H9 (cell line): ENCODE measurements at regions not wholly inside any gene's neighbourhood (a gene's known extent, or its start where the extent isn't known, plus 50 kb on each side); places are given as distances from the start of the nearest gene placed in this dataset.

ENCODE experiments used
- DNase-seq: peaks from one replicate; pipeline ENCODE4 v3.0.0-alpha.2; 2017
- H2AFZ ChIP-seq: one replicate; pipeline ENCODE4 v1.6.1; 2013; ENCODE audit warnings: mild to moderate bottlenecking, low read length, control low read depth, moderate library complexity
- H2AK5ac ChIP-seq: 2 replicates; pipeline ENCODE4 v1.6.1; 2013; ENCODE audit warnings: low read length, control low read depth, mixed read lengths; ENCODE audit not compliant: insufficient read length
- H2BK120ac ChIP-seq: one replicate; pipeline ENCODE4 v1.6.1; 2013; ENCODE audit warnings: low read depth, mild to moderate bottlenecking, low read length, control low read depth, inconsistent platforms; ENCODE audit not compliant: poor library complexity, severe bottlenecking
- H2BK12ac ChIP-seq: 2 replicates; pipeline ENCODE4 v1.6.1; 2013; ENCODE audit warnings: low read length, control low read depth, mixed read lengths, low read depth; ENCODE audit not compliant: insufficient read length
- H2BK15ac ChIP-seq: 2 replicates; pipeline ENCODE4 v1.6.1; 2013; ENCODE audit warnings: low read depth, low read length, control low read depth
- H2BK20ac ChIP-seq: one replicate; pipeline ENCODE4 v1.6.1; 2013; ENCODE audit warnings: low read depth, mild to moderate bottlenecking, low read length, control low read depth, inconsistent platforms; ENCODE audit not compliant: poor library complexity, severe bottlenecking
- H2BK5ac ChIP-seq: 2 replicates; pipeline ENCODE4 v1.6.1; 2013; ENCODE audit warnings: low read length, control low read depth, mixed read lengths; ENCODE audit not compliant: insufficient read length
- H3K14ac ChIP-seq: 2 replicates; pipeline ENCODE4 v1.6.1; 2013; ENCODE audit warnings: low read length, control low read depth; ENCODE audit not compliant: insufficient read depth
- H3K18ac ChIP-seq: 2 replicates; pipeline ENCODE4 v1.6.1; 2013; ENCODE audit warnings: low read depth, mild to moderate bottlenecking, mixed read lengths, low read length, control low read depth; ENCODE audit not compliant: insufficient read length
- H3K23ac ChIP-seq: 2 replicates; pipeline ENCODE4 v1.6.1; 2013; ENCODE audit warnings: low read length, control low read depth, mixed read lengths, low read depth; ENCODE audit not compliant: insufficient read length
- H3K23me2 ChIP-seq: 2 replicates; pipeline ENCODE4 v1.6.1; 2013; ENCODE audit warnings: low read depth, mild to moderate bottlenecking, mixed read lengths, low read length, control low read depth; ENCODE audit not compliant: insufficient read length, poor library complexity, severe bottlenecking
- H3K27ac ChIP-seq: 2 replicates; pipeline ENCODE4 v1.5.1; 2013; ENCODE audit warnings: low read length, control low read depth, mixed read lengths, low read depth; ENCODE audit not compliant: insufficient read length
- H3K27me3 ChIP-seq: 2 replicates; pipeline ENCODE4 v1.6.1; 2013; ENCODE audit warnings: low read length, control low read depth, inconsistent platforms; ENCODE audit not compliant: insufficient read depth
- H3K4ac ChIP-seq: 2 replicates; pipeline ENCODE4 v1.6.1; 2013; ENCODE audit warnings: low read depth, mild to moderate bottlenecking, control low read depth, inconsistent platforms, low read length, moderate library complexity
- H3K4me1 ChIP-seq: 2 replicates; pipeline ENCODE4 v1.6.1; 2013; ENCODE audit warnings: low read length, control low read depth, inconsistent platforms; ENCODE audit not compliant: insufficient read depth
- H3K4me2 ChIP-seq: 2 replicates; pipeline ENCODE4 v1.6.1; 2013; ENCODE audit warnings: low read length, control low read depth, mixed read lengths; ENCODE audit not compliant: insufficient read length, insufficient read depth
- H3K56ac ChIP-seq: 2 replicates; pipeline ENCODE4 v1.6.1; 2013; ENCODE audit warnings: low read depth, mild to moderate bottlenecking, mixed read lengths, low read length, control low read depth; ENCODE audit not compliant: insufficient read length
- H3K79me1 ChIP-seq: 2 replicates; pipeline ENCODE4 v1.6.1; 2013; ENCODE audit warnings: low read depth, mild to moderate bottlenecking, moderate library complexity, low read length, control low read depth, inconsistent platforms; ENCODE audit not compliant: insufficient read depth, poor library complexity, severe bottlenecking
- H3K79me2 ChIP-seq: 2 replicates; pipeline ENCODE4 v1.6.1; 2013; ENCODE audit warnings: low read length, control low read depth, inconsistent platforms; ENCODE audit not compliant: insufficient read depth
- H3K9ac ChIP-seq: 2 replicates; pipeline ENCODE4 v1.6.1; 2013; ENCODE audit warnings: low read length, control low read depth, mixed read lengths; ENCODE audit not compliant: insufficient read length; ENCODE audit errors: extremely low read depth
- H3K9me3 ChIP-seq: one replicate; pipeline ENCODE4 v1.6.1; 2013; ENCODE audit warnings: low read depth, low read length, inconsistent platforms; ENCODE audit not compliant: control insufficient read depth
- H3T11ph ChIP-seq: one replicate; pipeline ENCODE4 v1.6.1; 2013; ENCODE audit warnings: mild to moderate bottlenecking, low read length, control low read depth, inconsistent platforms
- H4K20me1 ChIP-seq: one replicate; pipeline ENCODE4 v1.6.1; 2013; ENCODE audit not compliant: control insufficient read depth, insufficient read length, insufficient read depth
- H4K5ac ChIP-seq: 2 replicates; pipeline ENCODE4 v1.6.1; 2013; ENCODE audit warnings: low read depth, mild to moderate bottlenecking, mixed read lengths, low read length, control low read depth; ENCODE audit not compliant: insufficient read length
- H4K8ac ChIP-seq: replicated peaks from 2 replicates; pipeline ENCODE4 v1.6.1; 2013; ENCODE audit warnings: low read length, control low read depth, mixed read lengths, low read depth; ENCODE audit not compliant: insufficient read length
- H4K91ac ChIP-seq: 2 replicates; pipeline ENCODE4 v1.6.1; 2013; ENCODE audit warnings: low read depth, mild to moderate bottlenecking, moderate library complexity, mixed read lengths, low read length, control low read depth; ENCODE audit not compliant: insufficient read length
- H3K27ac Mint-ChIP-seq, 3 experiments: 2 replicates in 2 of 3; 3 replicates in 1 of 3; pipeline ENCODE4 v1.8.0; 2020 to 2021; ENCODE audit warnings: mixed read lengths in 3 of 3, mild to moderate bottlenecking in 1 of 3, moderate library complexity in 1 of 3
- H3K27me3 Mint-ChIP-seq: 2 replicates; pipeline ENCODE4 v1.8.0; 2021; ENCODE audit warnings: low read depth, mild to moderate bottlenecking, moderate library complexity, mixed read lengths
- H3K36me3 Mint-ChIP-seq, 3 experiments: 2 replicates in 2 of 3; 3 replicates in 1 of 3; pipeline ENCODE4 v1.8.0; 2020 to 2021; ENCODE audit warnings: low read depth in 3 of 3, mixed read lengths in 3 of 3; ENCODE audit not compliant: insufficient read depth in 1 of 3
- H3K4me1 Mint-ChIP-seq, 2 experiments: 2 replicates each; pipeline ENCODE4 v1.8.0; 2020; ENCODE audit warnings: mixed read lengths in 2 of 2
- H3K4me3 Mint-ChIP-seq, 2 experiments: 2 replicates in 1 of 2; 3 replicates in 1 of 2; pipeline ENCODE4 v1.8.0; 2020 to 2021; ENCODE audit warnings: mild to moderate bottlenecking in 2 of 2, mixed read lengths in 2 of 2, moderate library complexity in 1 of 2
- H3K9me3 Mint-ChIP-seq, 2 experiments: 2 replicates in 1 of 2; 3 replicates in 1 of 2; pipeline ENCODE4 v1.8.0; 2020; ENCODE audit warnings: mild to moderate bottlenecking in 2 of 2, mixed read lengths in 2 of 2, moderate library complexity in 1 of 2
- WGBS: extraction: QIAGEN DNeasy Blood & Tissue Kit; methylation state at CpG from one replicate; pipeline ENCODE4 v1.1.7; 2013; ENCODE audit warnings: missing lambda C conversion rate, low lambda C conversion rate, mixed read lengths; ENCODE audit not compliant: insufficient read length; ENCODE audit errors: extremely low coverage; 5-methylcytosine and 5-hydroxymethylcytosine counted together
- TF ChIP-seq, protein P1 (sequence below): fragments of 200-600 bp; sonication (generic); conservative IDR thresholded peaks from 3 replicates; pipeline ENCODE4 v1.8.0; 2021; ENCODE audit warnings: antibody characterized with exemption, mild to moderate bottlenecking

DNA sequence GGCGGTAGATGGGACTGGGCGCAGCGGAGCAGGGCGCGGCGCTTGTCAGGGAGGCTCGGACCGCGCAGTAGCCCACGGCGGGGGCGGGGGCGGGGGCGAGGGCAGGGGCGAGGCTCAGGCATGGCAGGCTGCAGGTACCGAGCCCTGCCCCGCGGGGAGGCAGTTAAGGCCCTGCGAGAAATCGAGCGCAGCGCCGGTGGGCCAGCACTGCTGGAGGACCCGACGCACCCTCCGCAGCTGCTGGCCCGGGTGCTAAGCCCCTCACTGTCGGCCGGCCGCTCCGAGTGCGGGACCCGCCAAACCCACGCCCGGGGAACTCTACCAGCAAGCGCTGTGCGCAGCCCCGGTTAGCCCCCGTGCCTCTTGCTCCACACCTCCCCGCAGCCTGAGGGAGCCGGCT, 90.2 kb upstream of the RPL38 start:
- Histone ChIP-seq H3K4ac (no peak overlapping the region), H2BK15ac (no peak overlapping the region), H3K23ac (no peak overlapping the region), H3T11ph (no peak overlapping the region), H3K79me2 (no peaks in the 10 kb centered on the region), H4K8ac (no peak overlapping the region), H2BK120ac (no peak overlapping the region), H3K18ac (no peak overlapping the region), H3K4me2 (no peak overlapping the region), H3K56ac (no peak overlapping the region), H4K20me1 (no peaks in the 10 kb centered on the region), H3K9ac (no peak overlapping the region), H2BK12ac (no peak overlapping the region), H3K27me3 (no peaks in the 10 kb centered on the region), H2BK20ac (no peak overlapping the region), H2AK5ac (no peak overlapping the region), H3K23me2 (no peaks in the 10 kb centered on the region), H3K9me3 (no peaks in the 10 kb centered on the region), H3K79me1 (no peaks in the 10 kb centered on the region), H3K27ac (no peak overlapping the region), H3K14ac (no peak overlapping the region), H2BK5ac (no peak overlapping the region), H4K91ac (no peak overlapping the region), H3K4me1 (peaks cover 4% of the 10 kb centered on the region; the same call in 1 of the 2 replicates), H4K5ac (no peak overlapping the region), H2AFZ (no peak overlapping the region)
- no CpG with 5 or more reads among the region's 41 CpGs for WGBS
- Mint-ChIP-seq H3K4me1 (peaks cover 46 to 63% of the 10 kb centered on the region in 2 experiments), H3K9me3 (peaks cover 0 to 3% of the 10 kb centered on the region in 2 experiments; a peak in 3 of 5 replicates), H3K4me3 (no peak overlapping the region), H3K27ac (no peak overlapping the region), H3K27me3 (peaks cover 11% of the 10 kb centered on the region), H3K36me3 (no peaks in the 10 kb centered on the region)
- TF ChIP-seq, protein P1, sequence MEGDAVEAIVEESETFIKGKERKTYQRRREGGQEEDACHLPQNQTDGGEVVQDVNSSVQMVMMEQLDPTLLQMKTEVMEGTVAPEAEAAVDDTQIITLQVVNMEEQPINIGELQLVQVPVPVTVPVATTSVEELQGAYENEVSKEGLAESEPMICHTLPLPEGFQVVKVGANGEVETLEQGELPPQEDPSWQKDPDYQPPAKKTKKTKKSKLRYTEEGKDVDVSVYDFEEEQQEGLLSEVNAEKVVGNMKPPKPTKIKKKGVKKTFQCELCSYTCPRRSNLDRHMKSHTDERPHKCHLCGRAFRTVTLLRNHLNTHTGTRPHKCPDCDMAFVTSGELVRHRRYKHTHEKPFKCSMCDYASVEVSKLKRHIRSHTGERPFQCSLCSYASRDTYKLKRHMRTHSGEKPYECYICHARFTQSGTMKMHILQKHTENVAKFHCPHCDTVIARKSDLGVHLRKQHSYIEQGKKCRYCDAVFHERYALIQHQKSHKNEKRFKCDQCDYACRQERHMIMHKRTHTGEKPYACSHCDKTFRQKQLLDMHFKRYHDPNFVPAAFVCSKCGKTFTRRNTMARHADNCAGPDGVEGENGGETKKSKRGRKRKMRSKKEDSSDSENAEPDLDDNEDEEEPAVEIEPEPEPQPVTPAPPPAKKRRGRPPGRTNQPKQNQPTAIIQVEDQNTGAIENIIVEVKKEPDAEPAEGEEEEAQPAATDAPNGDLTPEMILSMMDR: no peak
- DNase-seq: no peak
